HepG2 (cell line): ENCODE measurements at regions not wholly inside any gene's neighbourhood (a gene's known extent, or its start where the extent isn't known, plus 50 kb on each side); places are given as distances from the start of the nearest gene placed in this dataset.

ENCODE experiments used
- ATAC-seq: fragments of 200-7000 bp; cut with Tn5 transposase; 3 replicates; pipeline ENCODE4 v1.9.1; 2020; ENCODE audit warnings: mild to moderate bottlenecking, moderate library complexity
- BruUV-seq: library from RNA; stranded (reverse); fragments of 400-500 nt; replicated peaks from 2 replicates; lab custom pipeline; 2021; lab: Mats Ljungman, UMichigan
- CTCF ChIA-PET: fragments of 300-600 bp; formaldehyde crosslinking; extraction: SDS; loops from one replicate; lab custom pipeline; 2021; ENCODE audit warnings: low total read pairs, inconsistent platforms, low intra/inter-chr PET ratio; lab: Yijun Ruan, JAX
- POLR2A ChIA-PET: fragments of 350-600 bp; sonication (Branson Sonifier 250); formaldehyde crosslinking; loops from one replicate; lab custom pipeline; 2020; ENCODE audit warnings: antibody characterized with exemption, inconsistent platforms; lab: Yijun Ruan, JAX
- DNase-seq: peaks from one replicate; pipeline ENCODE4 v3.0.0-alpha.2; 2015; ENCODE audit warnings: low spot score
- FAIRE-seq: peaks from 3 replicates; lab custom pipeline; 2011; peaks lifted over from hg19 to GRCh38; lab: Jason Lieb, UNC
- H2AFZ ChIP-seq: one replicate; pipeline ENCODE4 v1.6.1; 2011; ENCODE audit warnings: low read length, inconsistent platforms
- H3K27ac ChIP-seq: fragments of 300-600 bp; 3 replicates; pipeline ENCODE4 v1.8.0; 2011; ENCODE audit warnings: mixed run types, mild to moderate bottlenecking, mixed read lengths, low read length, inconsistent platforms; ENCODE audit not compliant: insufficient read depth; ENCODE audit errors: extremely low read length
- H3K27me3 ChIP-seq, 2 experiments: fragments of 200-600 bp in 1 of 2; 2 replicates in 1 of 2; 3 replicates in 1 of 2; pipeline versions ENCODE4 v1.6.0 to v1.8.0; 2011; ENCODE audit warnings: low read length in 2 of 2, mild to moderate bottlenecking in 2 of 2, moderate library complexity in 2 of 2, inconsistent platforms in 1 of 2; ENCODE audit not compliant: insufficient read depth in 2 of 2, control insufficient read depth in 1 of 2
- H3K36me3 ChIP-seq, 2 experiments: fragments of 200-600 bp in 1 of 2; replicated peaks in 1 of 2; 2 replicates in 1 of 2; 3 replicates in 1 of 2; pipeline versions ENCODE4 v1.5.1 to v1.8.0; 2011; ENCODE audit warnings: low read length in 2 of 2, inconsistent platforms in 1 of 2; ENCODE audit not compliant: insufficient read depth in 2 of 2, control insufficient read depth in 1 of 2
- H3K4me1 ChIP-seq: 2 replicates; pipeline ENCODE4 v1.5.1; 2012; ENCODE audit warnings: low read length, inconsistent platforms; ENCODE audit not compliant: insufficient read depth
- H3K4me2 ChIP-seq: 2 replicates; pipeline ENCODE4 v1.6.0; 2011; ENCODE audit warnings: low read depth, low read length, inconsistent platforms
- H3K4me3 ChIP-seq, 3 experiments: fragments of 200-600 bp in 1 of 3; sonication (generic), shearing (Covaris generic) in 1 of 3; replicated peaks in 1 of 3; 2 replicates each; pipeline ENCODE4 v1.5.1; 2011 to 2016; ENCODE audit warnings: low read length in 3 of 3, inconsistent platforms in 2 of 3, low read depth in 2 of 3, mild to moderate bottlenecking in 2 of 3, control low read depth in 1 of 3, mixed read lengths in 1 of 3; ENCODE audit not compliant: insufficient read depth in 1 of 3
- H3K79me2 ChIP-seq: one replicate; pipeline ENCODE4 v1.6.1; 2011; ENCODE audit warnings: low read length, inconsistent platforms; ENCODE audit not compliant: insufficient read depth
- H3K9ac ChIP-seq: 2 replicates; pipeline ENCODE4 v1.6.0; 2011; ENCODE audit warnings: mild to moderate bottlenecking, low read depth, low read length, inconsistent platforms; ENCODE audit not compliant: insufficient read depth
- H3K9me3 ChIP-seq: 2 replicates; pipeline ENCODE4 v1.5.1; 2012; ENCODE audit warnings: mild to moderate bottlenecking, low read length
- H4K20me1 ChIP-seq: 2 replicates; pipeline ENCODE4 v1.6.0; 2011; ENCODE audit warnings: inconsistent platforms, mild to moderate bottlenecking, low read length, moderate library complexity; ENCODE audit not compliant: insufficient read depth
- CAMTA2 ChIP-seq: sonication (generic); formaldehyde crosslinking; IDR thresholded peaks from 2 replicates; pipeline ENCODE4 v1.4.0; 2020; ENCODE audit warnings: mild to moderate bottlenecking, missing genetic modification reagents, borderline replicate concordance
- ELF1 ChIP-seq: sonication (generic); formaldehyde crosslinking; IDR thresholded peaks from 2 replicates; pipeline ENCODE4 v1.4.0; 2020; ENCODE audit warnings: missing genetic modification reagents
- FIP1L1 ChIP-seq: fragments of 200-400 bp; formaldehyde crosslinking; IDR thresholded peaks from 2 replicates; pipeline ENCODE4 v1.6.1; 2018; ENCODE audit warnings: low read depth, mild to moderate bottlenecking, low read length, moderate library complexity, borderline replicate concordance; ENCODE audit not compliant: insufficient read depth
- IKZF1 ChIP-seq: fragments of 450-650 bp; IDR thresholded peaks from 2 replicates; pipeline ENCODE4 v1.7.1; 2016
- KDM5B ChIP-seq: sonication (generic); formaldehyde crosslinking; IDR thresholded peaks from 2 replicates; pipeline ENCODE4 v1.4.0; 2020; ENCODE audit warnings: missing genetic modification reagents, mild to moderate bottlenecking, borderline replicate concordance
- RAD51 ChIP-seq: fragments of 450-650 bp; IDR thresholded peaks from 2 replicates; pipeline ENCODE4 v1.6.1; 2016; ENCODE audit warnings: borderline replicate concordance
- ZFP62 ChIP-seq: sonication (generic); formaldehyde crosslinking; IDR thresholded peaks from 2 replicates; pipeline ENCODE4 v1.4.0; 2020; ENCODE audit warnings: missing genetic modification reagents
- ZNF777 ChIP-seq: sonication (generic); formaldehyde crosslinking; IDR thresholded peaks from 2 replicates; pipeline ENCODE4 v1.4.0; 2020; ENCODE audit warnings: missing genetic modification reagents
- WGBS: methylation state at CpG from one replicate; pipeline ENCODE4 v1.1.6; 2017; ENCODE audit warnings: low lambda C conversion rate; 5-methylcytosine and 5-hydroxymethylcytosine counted together
- in situ Hi-C: cut with HindIII; loops from 2 replicates; pipeline ENCODE4 v1.10.0; 2017; ENCODE audit warnings: low pct_unique_long_range_greater_than_20kb; ENCODE audit not compliant: extremely low pct_ligation_motif_present
- intact Hi-C: fragments of 100-400 bp; cut with micrococcal nuclease; formaldehyde crosslinking; loops from one replicate; pipeline ENCODE4 v1.10.0; 2022; ENCODE audit not compliant: unreplicated experiment

DNA sequence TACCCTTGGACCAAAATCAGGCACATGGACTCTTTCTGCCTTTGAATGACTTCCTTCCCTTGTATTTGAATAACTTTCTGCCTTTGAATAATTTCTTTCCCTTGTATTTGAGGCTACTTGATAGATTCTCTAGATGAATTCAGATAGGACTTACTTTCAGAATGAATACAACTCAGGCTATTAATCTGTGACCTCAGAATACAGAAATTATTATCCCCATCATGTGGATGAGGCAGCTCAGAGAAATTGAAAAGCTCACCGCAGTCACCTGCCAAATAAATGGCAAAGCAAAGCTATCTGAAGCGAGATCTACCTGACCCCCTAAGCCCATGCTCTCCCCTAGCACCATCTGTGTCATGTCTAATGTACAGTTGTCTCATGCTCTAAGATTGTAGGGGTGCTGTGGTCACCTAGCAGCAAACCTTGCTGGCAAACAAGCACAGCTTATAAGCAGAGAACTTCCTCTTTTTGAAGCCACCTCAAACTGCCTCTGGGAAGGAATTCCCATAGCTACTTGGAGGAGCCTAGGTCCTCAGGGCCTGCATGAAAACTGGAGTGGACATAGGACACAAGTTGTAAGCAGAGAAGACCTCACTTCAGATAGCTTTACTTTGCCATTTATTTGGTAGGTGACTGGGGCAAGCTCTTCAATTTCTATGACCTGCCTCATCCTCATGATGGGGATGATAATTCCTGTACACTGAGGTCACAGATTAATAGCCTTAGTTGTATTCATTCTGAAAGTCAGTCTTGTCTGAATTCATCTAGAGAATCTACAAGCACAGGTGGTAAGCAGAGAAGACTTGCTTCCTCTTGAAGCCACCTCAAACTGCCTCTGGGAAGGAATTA is 66.1 kb downstream of the FASLG start:
- Histone ChIP-seq H3K4me3 (no peak overlapping the region), H3K4me2 (no peak overlapping the region), H3K27me3 (no peaks in the 10 kb centered on the region), H3K9me3 (peaks cover 11% of the 10 kb centered on the region; the same call in 1 of the 2 replicates), H3K27ac (no peak overlapping the region), H3K79me2 (no peaks in the 10 kb centered on the region), H2AFZ (no peak overlapping the region), H3K36me3 (no peaks in the 10 kb centered on the region), H3K9ac (no peak overlapping the region), H4K20me1 (no peaks in the 10 kb centered on the region), H3K4me1 (no peaks in the 10 kb centered on the region)
- ChIA-PET POLR2A (no interaction called here), CTCF (no interaction called here)
- no peak for FAIRE-seq
- no TSS peak for BruUV-seq
- TF ChIP-seq FIP1L1 = no peak
- in situ Hi-C loops = loop anchor here (10.0 to 25.0 kb wide), 3 partner anchors 110 to 1112 kb away; partner anchors contain the start of gene C1orf105
- 3% methylated on average over 2 of the region's 2 CpGs for WGBS
- ATAC-seq = no peak
- intact Hi-C loops = no loop called here
- no peak for DNase-seq

DNA sequence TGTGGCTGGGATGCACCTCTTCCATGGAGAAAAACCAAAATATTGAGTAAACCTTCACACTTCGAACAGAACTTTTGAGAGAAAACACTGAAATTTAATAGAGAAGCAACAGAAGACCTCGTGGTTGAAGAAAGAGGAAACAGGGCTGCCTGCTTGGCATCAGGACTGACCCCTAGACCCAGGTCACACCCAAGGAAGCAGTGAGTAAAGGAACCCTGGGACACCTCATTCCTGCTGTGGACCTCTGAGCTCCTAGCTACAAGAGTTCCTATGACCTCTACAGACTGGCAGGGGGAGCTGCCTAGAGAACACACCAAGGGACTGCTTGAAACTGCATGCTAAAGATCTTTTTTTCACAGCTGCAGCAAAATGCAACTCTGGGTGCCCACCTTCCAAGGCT is 67.8 kb downstream of the FASLG start:
- no peaks in the 10 kb centered on the region for H3K27me3 ChIP-seq
- ChIA-PET CTCF (interaction anchor here (2.3 kb wide), 1 partner anchor 298 kb away, joined by 19 read pairs; no protein-coding TSS in a partner anchor), POLR2A (no interaction called here)
- no peak overlapping the region for H3K27ac ChIP-seq
- no peak overlapping the region for H3K4me2 ChIP-seq
- in situ Hi-C loops (loop anchor here (10.0 to 25.0 kb wide), 3 partner anchors 112 to 1111 kb away; partner anchors contain the start of gene C1orf105), intact Hi-C loops (no loop called here)
- BruUV-seq = no TSS peak
- no peaks in the 10 kb centered on the region for H4K20me1 ChIP-seq
- DNase-seq (no peak), ATAC-seq (peak; percentile 48; the same call in 2 of the 3 replicates), FAIRE-seq (no peak)
- H3K9ac ChIP-seq = no peak overlapping the region
- H3K79me2 ChIP-seq = no peaks in the 10 kb centered on the region
- no peak overlapping the region for H3K4me3 ChIP-seq
- H3K9me3 ChIP-seq = peaks cover 11% of the 10 kb centered on the region; the same call in 1 of the 2 replicates
- no peaks in the 10 kb centered on the region for H3K36me3 ChIP-seq
- H3K4me1 ChIP-seq = no peaks in the 10 kb centered on the region
- no peak overlapping the region for H2AFZ ChIP-seq
- TF ChIP-seq CAMTA2 (CRISPR knock-in tag) (no peak), ELF1 (CRISPR knock-in tag) (no peak), KDM5B (no peak), ZFP62 (CRISPR knock-in tag) (no peak), RAD51 (no peak), IKZF1 (no peak), ZNF777 (CRISPR knock-in tag) (no peak)
- TF ChIP-seq, all 625 proteins: peak for 0
- WGBS = 0% methylated on average over 2 of the region's 2 CpGs
